ENCODE measurements at regions not wholly inside any gene's neighbourhood (a gene's known extent, or its start where the extent isn't known, plus 50 kb on each side); places are given as distances from the start of the nearest gene placed in this dataset.

DNA sequence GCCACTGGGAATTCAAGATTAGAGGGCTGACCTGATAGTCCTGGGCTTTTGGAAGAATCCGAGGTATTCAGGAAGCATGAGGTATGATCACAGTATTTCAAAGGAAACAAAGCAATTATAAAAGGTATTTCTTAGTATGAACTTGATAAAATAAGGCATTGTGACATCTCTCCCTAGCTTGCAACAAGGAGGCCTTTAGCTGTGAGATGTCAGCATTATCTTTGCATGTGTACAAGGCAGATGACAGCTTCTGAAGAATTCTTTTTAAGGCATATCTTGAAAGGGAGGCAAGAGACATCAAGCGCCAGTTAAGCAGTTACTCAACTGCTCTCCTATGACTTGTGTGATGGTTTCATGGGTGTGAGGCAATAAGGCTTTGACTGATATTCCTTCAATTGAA lies 1123.7 kb downstream of the PLA2G4A start:
- POLR2A ChIA-PET, result no interaction called here
- DNase-seq (ENCODE audit: low read depth, low spot score), result no peak
- H3K4me3 ChIP-seq (ENCODE audit: low read depth, low read length), result no peak overlapping the region
- CTCF ChIA-PET, result no interaction called here
- TF ChIP-seq, protein P1, sequence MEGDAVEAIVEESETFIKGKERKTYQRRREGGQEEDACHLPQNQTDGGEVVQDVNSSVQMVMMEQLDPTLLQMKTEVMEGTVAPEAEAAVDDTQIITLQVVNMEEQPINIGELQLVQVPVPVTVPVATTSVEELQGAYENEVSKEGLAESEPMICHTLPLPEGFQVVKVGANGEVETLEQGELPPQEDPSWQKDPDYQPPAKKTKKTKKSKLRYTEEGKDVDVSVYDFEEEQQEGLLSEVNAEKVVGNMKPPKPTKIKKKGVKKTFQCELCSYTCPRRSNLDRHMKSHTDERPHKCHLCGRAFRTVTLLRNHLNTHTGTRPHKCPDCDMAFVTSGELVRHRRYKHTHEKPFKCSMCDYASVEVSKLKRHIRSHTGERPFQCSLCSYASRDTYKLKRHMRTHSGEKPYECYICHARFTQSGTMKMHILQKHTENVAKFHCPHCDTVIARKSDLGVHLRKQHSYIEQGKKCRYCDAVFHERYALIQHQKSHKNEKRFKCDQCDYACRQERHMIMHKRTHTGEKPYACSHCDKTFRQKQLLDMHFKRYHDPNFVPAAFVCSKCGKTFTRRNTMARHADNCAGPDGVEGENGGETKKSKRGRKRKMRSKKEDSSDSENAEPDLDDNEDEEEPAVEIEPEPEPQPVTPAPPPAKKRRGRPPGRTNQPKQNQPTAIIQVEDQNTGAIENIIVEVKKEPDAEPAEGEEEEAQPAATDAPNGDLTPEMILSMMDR (IDR thresholded peaks at IDR 0.05; ENCODE audit: insufficient read depth, low read length, missing control alignments), result no peak

DNA sequence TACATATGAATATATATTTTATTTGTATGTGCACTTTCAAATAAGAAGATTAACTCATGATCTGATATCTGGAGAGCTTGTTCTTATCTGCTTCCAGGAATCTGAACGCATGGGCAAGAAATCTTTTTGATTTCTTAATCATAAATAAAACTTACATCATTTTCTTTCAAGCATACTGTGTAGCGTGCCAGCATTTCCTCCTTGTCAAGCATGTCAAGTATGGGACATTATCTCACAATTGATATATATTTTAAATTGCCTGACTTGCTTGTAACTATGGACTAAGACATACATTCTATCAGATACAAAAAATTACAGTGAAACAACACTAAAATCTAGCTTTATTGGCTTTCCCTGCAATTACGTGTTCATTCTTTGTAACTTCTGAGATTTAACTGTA lies 1128.2 kb downstream of the PLA2G4A start:
- no peak for DNase-seq (ENCODE audit: low read depth, low spot score)
- H3K4me3 ChIP-seq (ENCODE audit: low read depth, low read length), result no peak overlapping the region
- ChIA-PET POLR2A (no interaction called here), CTCF (no interaction called here)
- TF ChIP-seq, protein P1 (IDR thresholded peaks at IDR 0.05; ENCODE audit: insufficient read depth, low read length, missing control alignments), result no peak

DNA sequence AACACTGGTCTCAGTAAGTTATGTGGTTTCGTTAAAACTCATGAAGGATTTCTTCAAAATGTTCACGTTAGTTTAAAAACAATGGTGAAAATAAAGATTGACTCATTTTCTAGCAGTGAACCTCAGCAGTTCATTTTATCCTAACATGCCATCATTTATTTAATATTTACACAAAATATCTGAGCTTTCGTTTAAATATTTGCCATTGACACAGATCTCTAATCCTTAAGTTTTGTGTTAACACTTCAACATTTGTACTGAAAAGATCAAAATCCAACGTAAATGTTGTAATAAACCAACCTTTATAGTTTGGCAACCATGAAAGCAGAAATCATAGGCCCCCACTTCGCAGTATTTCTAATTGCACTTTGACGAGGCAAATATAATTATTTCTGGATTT lies 1129.5 kb downstream of the PLA2G4A start:
- DNase-seq (ENCODE audit: low read depth, low spot score), result no peak
- no peak overlapping the region for H3K4me3 ChIP-seq (ENCODE audit: low read depth, low read length)
- TF ChIP-seq, protein P1 (IDR thresholded peaks at IDR 0.05; ENCODE audit: insufficient read depth, low read length, missing control alignments), result no peak
- POLR2A ChIA-PET, result no interaction called here
- CTCF ChIA-PET, result no interaction called here

DNA sequence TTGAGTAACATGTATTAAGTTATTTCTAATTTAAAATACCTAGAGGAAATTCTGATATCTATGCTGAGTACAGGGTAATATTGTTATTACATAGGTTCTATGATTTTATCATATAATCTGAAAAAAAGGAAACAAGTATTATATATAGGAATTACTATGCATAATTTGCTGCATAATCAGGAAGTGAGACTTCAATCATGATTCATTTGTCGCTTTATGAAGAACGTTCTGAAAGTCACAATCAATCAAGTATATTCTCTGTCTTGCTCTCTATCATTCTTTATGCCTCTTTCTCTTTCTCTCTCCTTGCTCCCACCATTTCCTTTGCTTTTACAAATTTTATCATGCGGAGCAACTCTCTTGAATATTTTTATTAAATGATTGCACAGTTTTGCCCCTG lies 1130.3 kb downstream of the PLA2G4A start:
- H3K4me3 ChIP-seq (ENCODE audit: low read depth, low read length), result no peak overlapping the region
- DNase-seq (ENCODE audit: low read depth, low spot score), result no peak
- CTCF ChIA-PET, result no interaction called here

DNA sequence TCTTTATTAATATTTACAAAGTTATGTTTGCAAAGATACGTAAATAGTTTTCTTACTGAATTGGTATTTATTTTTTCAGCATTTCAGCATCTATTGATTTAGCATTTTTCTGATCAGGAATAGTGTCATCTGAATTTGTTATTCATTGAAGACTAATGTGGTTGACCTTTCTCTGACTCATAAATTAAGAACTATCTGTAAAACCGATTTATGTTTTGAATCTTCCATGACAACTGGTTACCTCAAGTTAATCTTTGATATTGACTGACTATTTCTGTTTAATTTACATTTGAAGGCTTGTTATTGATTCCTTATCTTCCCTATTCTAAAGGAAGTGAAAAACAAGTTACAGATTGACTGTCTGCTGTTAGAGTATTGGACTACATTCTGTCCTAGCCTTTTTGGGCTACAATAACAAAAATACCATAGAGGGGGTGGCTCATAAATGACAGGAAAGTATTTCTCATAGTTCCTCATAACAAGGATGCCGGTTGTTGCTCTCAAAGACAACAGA lies 1131.4 kb downstream of the PLA2G4A start:
- ChIA-PET POLR2A (no interaction called here), CTCF (no interaction called here)
- TF ChIP-seq, protein P1 (IDR thresholded peaks at IDR 0.05; ENCODE audit: insufficient read depth, low read length, missing control alignments), result no peak
- H3K4me3 ChIP-seq (ENCODE audit: low read depth, low read length), result no peak overlapping the region
- no peak for DNase-seq (ENCODE audit: low read depth, low spot score)

More for the DNA sequence above, 1130.3 kb downstream of the PLA2G4A start:
- POLR2A ChIA-PET, result no interaction called here
- TF ChIP-seq, protein P1 (IDR thresholded peaks at IDR 0.05; ENCODE audit: insufficient read depth, low read length, missing control alignments), result no peak

DNA sequence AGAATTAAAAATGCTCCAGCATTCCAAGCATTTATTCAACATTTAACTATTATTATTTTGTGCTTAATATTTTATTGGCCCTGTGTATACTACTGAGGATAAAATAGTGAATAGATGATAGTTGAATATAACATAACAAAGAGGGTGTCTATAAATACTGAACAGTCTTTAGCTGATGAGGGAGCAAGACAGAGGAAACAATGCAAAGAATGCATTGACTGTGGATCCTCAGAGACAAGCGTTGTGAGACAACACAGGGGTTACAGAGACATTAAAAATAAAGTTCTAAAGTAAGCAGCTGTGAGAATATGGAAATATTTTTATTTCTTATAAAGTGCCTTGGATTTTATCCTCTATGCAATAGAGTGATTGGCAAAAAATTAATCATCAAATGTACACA lies 1133.1 kb downstream of the PLA2G4A start:
- no peak for DNase-seq (ENCODE audit: low read depth, low spot score)
- TF ChIP-seq, protein P1 (IDR thresholded peaks at IDR 0.05; ENCODE audit: insufficient read depth, low read length, missing control alignments), result no peak
- CTCF ChIA-PET, result no interaction called here
- POLR2A ChIA-PET, result no interaction called here
- H3K4me3 ChIP-seq (ENCODE audit: low read depth, low read length), result no peak overlapping the region
